Liver (tissue), 8 donors: ENCODE measurements at regions not wholly inside any gene's neighbourhood (a gene's known extent, or its start where the extent isn't known, plus 50 kb on each side); places are given as distances from the start of the nearest gene placed in this dataset.

ENCODE experiments used
- DNase-seq: peaks from one replicate; pipeline ENCODE4 v3.0.0-alpha.2; 2017; ENCODE audit warnings: low spot score
- H3K27ac ChIP-seq, 2 donors: one replicate each; pipeline ENCODE4 v1.7.0; 2013; ENCODE audit warnings: inconsistent platforms in 2 of 2, low read length in 2 of 2, control low read depth in 1 of 2, low read depth in 1 of 2, mild to moderate bottlenecking in 1 of 2
- H3K27me3 ChIP-seq, 4 donors: one replicate each; pipeline versions ENCODE4 v1.6.1 to v1.7.0; 2013; ENCODE audit warnings: low read length in 3 of 4, inconsistent platforms in 1 of 4, mild to moderate bottlenecking in 1 of 4, moderate library complexity in 1 of 4; ENCODE audit not compliant: control insufficient read depth in 4 of 4, insufficient read depth in 4 of 4
- H3K36me3 ChIP-seq, 4 donors: one replicate each; pipeline versions ENCODE4 v1.6.1 to v1.7.0; 2013; ENCODE audit warnings: low read length in 3 of 4, mild to moderate bottlenecking in 3 of 4, low read depth in 1 of 4, moderate library complexity in 1 of 4; ENCODE audit not compliant: control insufficient read depth in 4 of 4, insufficient read depth in 3 of 4
- H3K4me1 ChIP-seq, 4 donors: one replicate each; pipeline versions ENCODE4 v1.6.1 to v1.7.0; 2013; ENCODE audit warnings: low read length in 3 of 4, mild to moderate bottlenecking in 3 of 4, moderate library complexity in 1 of 4; ENCODE audit not compliant: control insufficient read depth in 4 of 4, insufficient read depth in 4 of 4
- H3K4me3 ChIP-seq, 3 donors: one replicate each; pipeline versions ENCODE4 v1.6.1 to v1.7.0; 2013; ENCODE audit warnings: low read length in 3 of 3, control low read depth in 1 of 3, low read depth in 1 of 3, mild to moderate bottlenecking in 1 of 3
- H3K9ac ChIP-seq, 2 donors: one replicate each; pipeline ENCODE4 v1.7.0; 2013; ENCODE audit warnings: low read length in 2 of 2, mild to moderate bottlenecking in 2 of 2, moderate library complexity in 2 of 2, control low read depth in 1 of 2, low read depth in 1 of 2
- H3K9me3 ChIP-seq, 4 donors: one replicate each; pipeline versions ENCODE4 v1.6.1 to v1.7.0; 2013; ENCODE audit warnings: low read length in 3 of 4; ENCODE audit not compliant: control insufficient read depth in 4 of 4
- EGR1 ChIP-seq, 2 donors: IDR thresholded peaks; 2 replicates each; pipeline ENCODE4 v1.6.1; 2016 to 2018; ENCODE audit warnings: antibody characterized with exemption in 2 of 2, low read depth in 2 of 2
- FOXA1 ChIP-seq: IDR thresholded peaks from 2 replicates; pipeline ENCODE4 v1.6.1; 2016; ENCODE audit warnings: antibody characterized with exemption
- FOXA2 ChIP-seq: IDR thresholded peaks from 2 replicates; pipeline ENCODE4 v1.6.1; 2016; ENCODE audit warnings: antibody characterized with exemption
- GABPA ChIP-seq, 2 donors: IDR thresholded peaks in 1 of 2; conservative IDR thresholded peaks in 1 of 2; 2 replicates each; pipeline ENCODE4 v1.6.1; 2016; ENCODE audit warnings: antibody characterized with exemption in 2 of 2, mild to moderate bottlenecking in 1 of 2, moderate library complexity in 1 of 2
- HNF4A ChIP-seq, 2 donors: conservative IDR thresholded peaks; 2 replicates each; pipeline ENCODE4 v1.6.1; 2016; ENCODE audit warnings: antibody characterized with exemption in 2 of 2, mild to moderate bottlenecking in 2 of 2
- HNF4G ChIP-seq: IDR thresholded peaks from 2 replicates; pipeline ENCODE4 v1.6.1; 2016; ENCODE audit warnings: antibody characterized with exemption
- JUND ChIP-seq, 2 donors: IDR thresholded peaks; 2 replicates each; pipeline ENCODE4 v1.6.1; 2016; ENCODE audit warnings: antibody characterized with exemption in 2 of 2
- NR2F2 ChIP-seq: IDR thresholded peaks from 2 replicates; pipeline ENCODE4 v1.6.1; 2016; ENCODE audit warnings: antibody characterized with exemption
- RAD21 ChIP-seq, 2 donors: IDR thresholded peaks; 2 replicates each; pipeline ENCODE4 v1.6.1; 2016; ENCODE audit warnings: antibody characterized with exemption in 2 of 2, mild to moderate bottlenecking in 2 of 2
- RXRA ChIP-seq, 2 donors: IDR thresholded peaks; 2 replicates each; pipeline ENCODE4 v1.6.1; 2017 to 2018; ENCODE audit warnings: antibody characterized with exemption in 2 of 2, mild to moderate bottlenecking in 1 of 2
- SP1 ChIP-seq: IDR thresholded peaks from 2 replicates; pipeline ENCODE4 v1.6.1; 2018; ENCODE audit warnings: antibody characterized with exemption, mild to moderate bottlenecking
- TAF1 ChIP-seq: conservative IDR thresholded peaks from 2 replicates; pipeline ENCODE4 v1.6.1; 2016; ENCODE audit warnings: antibody characterized with exemption, mild to moderate bottlenecking
- YY1 ChIP-seq: IDR thresholded peaks from 2 replicates; pipeline ENCODE4 v1.6.1; 2016; ENCODE audit warnings: antibody characterized with exemption, mild to moderate bottlenecking
- WGBS: extraction: QIAGEN DNeasy Blood & Tissue Kit; methylation state at CpG from one replicate; pipeline ENCODE4 v1.1.7; 2013; 5-methylcytosine and 5-hydroxymethylcytosine counted together
- TF ChIP-seq, protein P1 (sequence below): IDR thresholded peaks from 2 replicates; pipeline ENCODE4 v1.6.1; 2016; ENCODE audit warnings: antibody characterized with exemption
- TF ChIP-seq, protein P2 (sequence below): IDR thresholded peaks from 2 replicates; pipeline ENCODE4 v1.6.1; 2016; ENCODE audit warnings: antibody characterized with exemption
- TF ChIP-seq, protein P3 (sequence below): fragments of 150-350 bp; IDR thresholded peaks from 2 replicates; pipeline ENCODE4 v1.5.1; 2017; ENCODE audit warnings: improper control_type of control experiment, low read depth, low read length; ENCODE audit not compliant: missing input control
- TF ChIP-seq, protein P4 (sequence below): IDR thresholded peaks from 2 replicates; pipeline ENCODE4 v1.6.1; 2016; ENCODE audit warnings: antibody characterized with exemption
- TF ChIP-seq, protein P5 (sequence below): IDR thresholded peaks from 2 replicates; pipeline ENCODE4 v1.6.1; 2016; ENCODE audit warnings: antibody characterized with exemption, mild to moderate bottlenecking
- donor health status: healthy.
- donor health status: healthy.
- donor health status: healthy.
- donor health status: healthy.
- donor health status: healthy.

DNA sequence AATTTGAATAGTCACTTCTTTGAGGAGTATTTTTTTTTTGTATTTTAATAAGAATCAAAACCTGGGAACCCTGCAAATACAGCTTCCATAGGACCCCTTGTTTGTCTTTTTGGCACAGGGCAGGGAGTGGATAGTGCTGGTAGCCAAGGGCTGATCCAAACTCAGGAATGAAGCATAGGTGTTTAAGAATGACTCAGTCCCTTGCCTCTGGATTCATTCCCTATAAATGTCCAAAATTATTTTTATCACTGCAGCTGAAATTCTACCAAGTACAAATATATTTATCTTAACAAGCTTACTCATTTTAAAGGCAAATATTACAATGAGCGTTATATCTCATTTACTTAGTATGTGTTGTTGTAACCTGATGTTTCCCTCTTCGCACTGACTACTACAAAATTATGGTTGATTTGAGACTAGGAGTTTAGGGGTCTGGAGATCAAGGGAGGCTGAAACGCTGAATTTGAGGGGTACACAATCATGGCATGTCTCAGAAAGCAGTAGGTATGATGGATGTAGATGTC, 278.6 kb upstream of the LYPLAL1 start:
- Histone ChIP-seq H3K36me3 (no peaks in the 10 kb centered on the region), H3K27me3 (no peaks in the 10 kb centered on the region), H3K9me3 (no peaks in the 10 kb centered on the region), H3K4me3 (no peak overlapping the region), H3K4me1 (peaks cover 0 to 1% (median 0%) of the 10 kb centered on the region in 4 donors), H3K9ac (no peak overlapping the region), H3K27ac (no peak overlapping the region)
- no peak for DNase-seq
- TF ChIP-seq, protein P1, sequence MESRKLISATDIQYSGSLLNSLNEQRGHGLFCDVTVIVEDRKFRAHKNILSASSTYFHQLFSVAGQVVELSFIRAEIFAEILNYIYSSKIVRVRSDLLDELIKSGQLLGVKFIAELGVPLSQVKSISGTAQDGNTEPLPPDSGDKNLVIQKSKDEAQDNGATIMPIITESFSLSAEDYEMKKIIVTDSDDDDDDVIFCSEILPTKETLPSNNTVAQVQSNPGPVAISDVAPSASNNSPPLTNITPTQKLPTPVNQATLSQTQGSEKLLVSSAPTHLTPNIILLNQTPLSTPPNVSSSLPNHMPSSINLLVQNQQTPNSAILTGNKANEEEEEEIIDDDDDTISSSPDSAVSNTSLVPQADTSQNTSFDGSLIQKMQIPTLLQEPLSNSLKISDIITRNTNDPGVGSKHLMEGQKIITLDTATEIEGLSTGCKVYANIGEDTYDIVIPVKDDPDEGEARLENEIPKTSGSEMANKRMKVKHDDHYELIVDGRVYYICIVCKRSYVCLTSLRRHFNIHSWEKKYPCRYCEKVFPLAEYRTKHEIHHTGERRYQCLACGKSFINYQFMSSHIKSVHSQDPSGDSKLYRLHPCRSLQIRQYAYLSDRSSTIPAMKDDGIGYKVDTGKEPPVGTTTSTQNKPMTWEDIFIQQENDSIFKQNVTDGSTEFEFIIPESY: no peak
- TF ChIP-seq GABPA (IDR thresholded peaks at IDR 0.05 in 1 of 2, conservative IDR thresholded peaks at IDR 0.05 in 1 of 2): no peak
- TF ChIP-seq SP1: no peak
- no peak for TF ChIP-seq NR2F2
- TF ChIP-seq RXRA (IDR thresholded peaks at IDR 0.05): no peak
- TF ChIP-seq FOXA1: no peak
- no peak for TF ChIP-seq HNF4G
- TF ChIP-seq, protein P2, sequence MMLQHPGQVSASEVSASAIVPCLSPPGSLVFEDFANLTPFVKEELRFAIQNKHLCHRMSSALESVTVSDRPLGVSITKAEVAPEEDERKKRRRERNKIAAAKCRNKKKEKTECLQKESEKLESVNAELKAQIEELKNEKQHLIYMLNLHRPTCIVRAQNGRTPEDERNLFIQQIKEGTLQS: no peak
- TF ChIP-seq, protein P3, sequence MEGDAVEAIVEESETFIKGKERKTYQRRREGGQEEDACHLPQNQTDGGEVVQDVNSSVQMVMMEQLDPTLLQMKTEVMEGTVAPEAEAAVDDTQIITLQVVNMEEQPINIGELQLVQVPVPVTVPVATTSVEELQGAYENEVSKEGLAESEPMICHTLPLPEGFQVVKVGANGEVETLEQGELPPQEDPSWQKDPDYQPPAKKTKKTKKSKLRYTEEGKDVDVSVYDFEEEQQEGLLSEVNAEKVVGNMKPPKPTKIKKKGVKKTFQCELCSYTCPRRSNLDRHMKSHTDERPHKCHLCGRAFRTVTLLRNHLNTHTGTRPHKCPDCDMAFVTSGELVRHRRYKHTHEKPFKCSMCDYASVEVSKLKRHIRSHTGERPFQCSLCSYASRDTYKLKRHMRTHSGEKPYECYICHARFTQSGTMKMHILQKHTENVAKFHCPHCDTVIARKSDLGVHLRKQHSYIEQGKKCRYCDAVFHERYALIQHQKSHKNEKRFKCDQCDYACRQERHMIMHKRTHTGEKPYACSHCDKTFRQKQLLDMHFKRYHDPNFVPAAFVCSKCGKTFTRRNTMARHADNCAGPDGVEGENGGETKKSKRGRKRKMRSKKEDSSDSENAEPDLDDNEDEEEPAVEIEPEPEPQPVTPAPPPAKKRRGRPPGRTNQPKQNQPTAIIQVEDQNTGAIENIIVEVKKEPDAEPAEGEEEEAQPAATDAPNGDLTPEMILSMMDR: no peak
- TF ChIP-seq, protein P4, sequence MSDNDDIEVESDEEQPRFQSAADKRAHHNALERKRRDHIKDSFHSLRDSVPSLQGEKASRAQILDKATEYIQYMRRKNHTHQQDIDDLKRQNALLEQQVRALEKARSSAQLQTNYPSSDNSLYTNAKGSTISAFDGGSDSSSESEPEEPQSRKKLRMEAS: no peak
- TF ChIP-seq JUND (IDR thresholded peaks at IDR 0.05): no peak
- TF ChIP-seq, protein P5, sequence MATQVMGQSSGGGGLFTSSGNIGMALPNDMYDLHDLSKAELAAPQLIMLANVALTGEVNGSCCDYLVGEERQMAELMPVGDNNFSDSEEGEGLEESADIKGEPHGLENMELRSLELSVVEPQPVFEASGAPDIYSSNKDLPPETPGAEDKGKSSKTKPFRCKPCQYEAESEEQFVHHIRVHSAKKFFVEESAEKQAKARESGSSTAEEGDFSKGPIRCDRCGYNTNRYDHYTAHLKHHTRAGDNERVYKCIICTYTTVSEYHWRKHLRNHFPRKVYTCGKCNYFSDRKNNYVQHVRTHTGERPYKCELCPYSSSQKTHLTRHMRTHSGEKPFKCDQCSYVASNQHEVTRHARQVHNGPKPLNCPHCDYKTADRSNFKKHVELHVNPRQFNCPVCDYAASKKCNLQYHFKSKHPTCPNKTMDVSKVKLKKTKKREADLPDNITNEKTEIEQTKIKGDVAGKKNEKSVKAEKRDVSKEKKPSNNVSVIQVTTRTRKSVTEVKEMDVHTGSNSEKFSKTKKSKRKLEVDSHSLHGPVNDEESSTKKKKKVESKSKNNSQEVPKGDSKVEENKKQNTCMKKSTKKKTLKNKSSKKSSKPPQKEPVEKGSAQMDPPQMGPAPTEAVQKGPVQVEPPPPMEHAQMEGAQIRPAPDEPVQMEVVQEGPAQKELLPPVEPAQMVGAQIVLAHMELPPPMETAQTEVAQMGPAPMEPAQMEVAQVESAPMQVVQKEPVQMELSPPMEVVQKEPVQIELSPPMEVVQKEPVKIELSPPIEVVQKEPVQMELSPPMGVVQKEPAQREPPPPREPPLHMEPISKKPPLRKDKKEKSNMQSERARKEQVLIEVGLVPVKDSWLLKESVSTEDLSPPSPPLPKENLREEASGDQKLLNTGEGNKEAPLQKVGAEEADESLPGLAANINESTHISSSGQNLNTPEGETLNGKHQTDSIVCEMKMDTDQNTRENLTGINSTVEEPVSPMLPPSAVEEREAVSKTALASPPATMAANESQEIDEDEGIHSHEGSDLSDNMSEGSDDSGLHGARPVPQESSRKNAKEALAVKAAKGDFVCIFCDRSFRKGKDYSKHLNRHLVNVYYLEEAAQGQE: no peak
- TF ChIP-seq YY1: no peak
- no peak for TF ChIP-seq RAD21 (IDR thresholded peaks at IDR 0.05)
- TF ChIP-seq TAF1: no peak
- TF ChIP-seq FOXA2: no peak
- no peak for TF ChIP-seq EGR1 (IDR thresholded peaks at IDR 0.05; ENCODE audit: low read depth in 2 of 2)
- no peak for TF ChIP-seq HNF4A (conservative IDR thresholded peaks at IDR 0.05)
- WGBS: 80% methylated on average over 3 of the region's 3 CpGs
